ENCODE measurements at regions not wholly inside any gene's neighbourhood (a gene's known extent, or its start where the extent isn't known, plus 50 kb on each side); places are given as distances from the start of the nearest gene placed in this dataset.

DNA sequence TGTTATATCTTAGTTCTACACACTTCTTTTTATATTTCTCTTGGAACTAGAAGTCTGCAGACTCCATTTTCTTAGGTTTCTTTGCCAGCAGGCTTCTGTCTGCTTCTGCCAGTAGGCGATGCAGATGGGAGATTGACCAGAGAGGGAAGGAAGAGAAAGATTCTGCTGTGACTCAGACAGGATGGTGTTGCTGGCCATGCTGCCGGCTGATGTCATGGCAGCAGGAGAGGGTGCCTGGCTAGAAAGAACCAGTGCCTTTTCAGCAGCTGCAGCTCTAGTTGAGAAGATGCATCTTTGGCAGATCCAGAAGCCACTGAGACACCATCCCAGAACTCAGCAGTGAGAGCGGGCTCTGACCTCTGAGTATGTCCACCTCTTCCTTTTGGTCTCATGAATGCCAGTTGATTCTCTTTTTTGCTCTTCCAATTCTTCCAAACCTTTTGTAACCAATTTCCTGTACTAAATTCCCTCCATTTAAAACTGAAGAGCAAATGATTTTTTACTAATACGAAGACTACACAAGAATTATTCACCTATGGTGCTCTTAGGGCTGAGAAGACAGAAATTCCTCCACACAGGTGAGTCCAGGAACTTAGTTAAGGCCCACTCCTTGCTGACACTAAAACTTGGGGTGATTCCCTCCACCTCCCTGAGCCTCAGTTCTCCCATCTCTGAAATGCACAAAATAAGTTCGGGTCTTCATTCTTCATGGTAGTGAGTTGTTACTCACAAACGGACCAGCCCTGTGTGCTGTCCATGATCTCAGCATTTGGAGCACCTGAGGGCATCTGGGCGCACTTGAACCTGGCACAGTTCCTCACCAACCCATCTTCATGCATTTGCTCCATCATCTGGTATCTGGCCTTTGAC lies 200.7 kb downstream of the MYCN start:
- DNase-seq = no peak

DNA sequence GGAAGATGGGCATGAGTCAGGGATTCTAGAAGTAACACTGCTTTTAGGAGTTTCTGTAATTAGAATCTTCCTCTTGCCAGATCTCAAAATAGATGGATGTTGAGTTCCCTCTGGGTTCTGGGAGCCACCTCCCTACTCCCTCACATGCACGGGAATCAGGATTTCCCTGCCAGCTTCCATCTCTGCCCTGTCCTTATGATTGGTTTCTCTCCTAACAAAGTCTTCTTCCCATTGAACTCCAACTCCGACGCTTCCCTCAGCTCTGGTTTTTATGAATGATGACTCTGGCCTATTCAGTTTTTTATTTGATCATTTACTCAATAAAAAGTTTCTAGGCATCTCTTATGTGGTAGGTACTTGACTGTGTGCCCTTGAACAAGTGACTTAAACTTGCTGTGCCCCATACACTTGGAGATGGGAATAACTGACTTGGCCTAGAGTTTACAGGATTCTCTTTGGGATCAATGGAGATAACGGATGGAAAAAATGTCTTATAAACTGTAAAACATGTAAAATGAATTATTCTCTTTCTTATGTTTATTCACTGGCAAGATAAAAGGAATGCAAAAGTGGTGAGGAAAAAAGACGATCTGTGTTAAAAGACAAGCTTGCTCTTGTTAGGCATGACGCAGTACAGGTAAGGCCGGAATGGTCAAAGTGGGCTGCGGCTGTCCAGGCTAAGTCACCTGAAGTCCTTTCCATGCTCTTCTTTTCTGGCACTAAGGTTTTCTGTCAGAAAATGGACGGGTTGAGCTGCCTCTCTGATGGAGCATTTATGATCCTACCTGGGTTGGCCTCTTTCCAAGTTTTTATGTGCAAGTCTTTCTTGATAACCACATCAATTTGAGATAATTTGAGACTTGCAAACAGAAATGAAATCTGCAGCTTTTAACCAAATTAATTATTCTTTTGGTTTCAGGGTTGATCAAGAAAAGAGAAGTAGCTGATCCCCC lies 199.6 kb downstream of the MYCN start:
- no peak for DNase-seq

DNA sequence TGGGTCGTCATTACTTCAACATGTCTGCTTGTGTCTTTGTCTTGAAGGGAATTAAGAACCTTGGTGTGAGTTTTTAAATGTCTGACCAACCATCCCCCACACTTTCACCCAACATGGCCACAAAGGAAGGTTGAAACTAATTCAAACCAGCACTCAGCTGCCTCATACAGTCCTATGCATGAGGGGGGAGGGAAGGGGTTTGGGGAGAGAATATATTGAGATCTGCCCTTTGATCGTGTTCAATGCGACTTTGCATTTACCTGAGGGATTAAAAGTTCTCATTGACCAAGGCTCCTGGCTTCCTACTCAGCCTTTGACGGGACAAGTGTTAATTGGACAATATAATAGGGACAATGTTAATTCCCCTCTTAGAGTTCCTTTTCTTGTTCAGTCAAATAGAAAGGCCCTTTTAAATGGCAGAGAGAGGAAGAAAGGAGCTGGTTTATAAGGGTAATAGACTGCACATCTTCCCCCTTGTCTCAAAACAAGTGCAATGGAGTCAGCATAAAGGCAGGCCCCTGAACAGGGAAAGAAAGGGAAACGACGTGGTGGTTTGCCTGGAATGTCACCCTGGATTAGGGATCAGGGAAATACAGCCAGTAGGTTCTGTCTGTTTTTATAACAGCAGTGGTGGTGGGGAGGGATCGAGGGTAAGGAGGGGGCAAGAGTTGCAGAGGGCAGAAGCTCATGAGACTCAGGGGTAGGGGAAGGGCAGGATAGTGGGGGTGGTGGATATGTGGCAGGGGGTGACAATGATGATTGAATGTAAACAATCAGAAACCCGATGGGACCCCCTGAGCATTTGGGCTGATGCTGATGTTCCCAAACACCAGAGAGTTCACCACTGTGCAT lies 198.7 kb downstream of the MYCN start:
- no peak for DNase-seq

DNA sequence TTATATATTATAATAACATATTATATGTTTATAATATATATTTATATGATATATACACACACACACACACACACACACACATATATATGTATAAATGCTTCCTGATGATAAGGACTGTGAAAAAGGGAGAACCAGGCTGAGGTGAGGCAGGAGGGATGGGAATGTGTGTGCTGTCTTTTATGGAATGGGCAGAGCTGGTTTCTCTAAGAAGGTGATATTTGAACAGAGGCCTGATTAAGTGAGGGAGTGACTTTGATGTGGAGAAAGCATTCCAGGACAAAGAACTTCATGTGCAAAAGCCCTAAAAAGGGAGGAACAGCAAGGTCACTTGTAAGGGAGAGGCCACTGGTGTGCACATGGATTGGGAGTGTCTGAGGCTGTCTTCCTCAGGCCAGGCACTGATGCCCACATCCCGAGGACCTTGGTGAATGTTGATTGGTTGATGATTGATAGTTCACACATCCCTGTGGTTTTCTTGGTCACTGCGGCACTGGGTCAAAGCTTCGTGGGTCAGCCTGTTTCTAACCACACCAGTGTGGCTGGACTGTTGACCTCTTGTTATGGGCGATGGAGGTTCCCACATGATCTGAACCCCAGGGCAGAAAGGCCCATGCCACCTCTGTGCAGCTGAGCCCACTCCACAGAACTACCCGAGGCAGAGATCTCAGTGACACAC lies 196.9 kb downstream of the MYCN start:
- no peak for DNase-seq

DNA sequence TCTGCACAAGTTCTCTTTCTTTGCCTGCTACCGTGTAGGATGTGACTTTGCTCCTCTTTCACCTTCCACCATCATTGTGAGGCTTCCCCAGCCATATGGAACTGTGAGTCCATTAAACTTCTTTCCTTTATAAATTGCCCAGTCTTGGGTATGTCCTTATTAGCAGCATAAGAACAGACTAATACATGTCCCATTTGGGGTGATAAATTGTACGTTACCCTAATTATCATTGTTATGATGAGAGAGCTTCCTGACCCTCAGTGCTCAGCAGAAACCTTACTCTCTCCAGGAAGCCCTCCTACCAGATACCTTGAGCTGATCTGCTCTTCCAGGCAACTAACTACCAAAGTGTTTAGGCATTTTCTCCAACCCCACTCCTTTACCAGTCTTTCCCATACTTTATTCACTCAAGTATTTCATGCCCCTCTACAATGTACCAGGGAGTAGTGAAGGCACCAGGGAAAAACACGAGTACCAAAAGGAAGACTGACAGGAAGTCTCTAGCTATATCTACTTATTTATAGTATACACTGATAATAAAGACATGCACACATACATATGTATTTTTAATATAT lies 196.2 kb downstream of the MYCN start:
- DNase-seq = no peak

DNA sequence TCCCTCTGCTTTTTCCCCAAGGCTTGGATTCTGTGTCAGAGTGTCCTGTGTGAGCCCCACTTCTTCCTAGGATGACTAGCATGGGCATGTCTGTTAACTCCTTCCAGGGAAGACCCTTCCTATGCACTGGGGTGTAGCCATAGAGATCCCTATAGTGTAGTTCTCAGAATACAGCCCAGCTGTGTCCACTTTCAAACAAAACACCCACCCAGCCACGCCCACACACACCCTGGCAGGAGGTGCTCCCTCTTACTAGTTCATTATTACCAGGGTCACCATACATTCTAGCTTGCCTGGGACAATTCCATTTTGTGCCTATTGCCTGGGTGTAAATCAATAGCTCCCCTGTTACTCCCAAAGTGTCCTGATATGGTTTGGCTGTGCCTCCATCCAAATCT lies 195.6 kb downstream of the MYCN start:
- no peak for DNase-seq

DNA sequence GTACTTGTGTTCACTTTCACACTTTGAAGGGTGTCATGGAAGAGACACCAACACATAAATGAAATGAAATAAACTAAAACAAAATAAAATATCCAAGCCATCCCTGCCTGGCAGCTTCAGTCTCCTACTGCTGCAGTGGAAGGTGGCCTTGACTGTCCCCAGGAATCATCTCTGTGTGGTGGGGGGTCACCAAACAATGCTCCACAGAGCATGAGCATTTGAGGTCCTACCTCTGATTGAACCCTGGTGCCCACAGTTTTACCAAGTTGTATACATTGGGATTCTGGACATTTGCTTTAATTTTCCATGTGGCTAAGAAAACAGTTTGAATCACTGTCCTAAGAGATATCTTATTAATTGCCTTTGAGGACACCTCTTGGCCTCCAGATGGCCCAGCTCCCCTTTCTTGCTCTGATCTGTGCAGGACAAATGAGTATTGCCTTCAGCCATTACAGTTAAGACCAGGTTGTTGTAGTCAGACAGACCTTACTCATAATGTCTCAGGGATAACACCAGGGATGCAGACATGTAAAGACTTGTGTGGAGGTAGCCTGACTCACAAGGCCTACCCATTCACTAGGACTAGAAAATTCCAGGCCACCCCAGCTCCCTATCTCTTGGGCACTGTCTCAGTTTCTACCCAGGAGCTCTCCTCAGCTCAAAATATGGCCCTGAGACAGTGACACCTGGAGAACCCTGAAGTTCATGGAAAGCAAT lies 195.0 kb downstream of the MYCN start:
- no peak for DNase-seq

DNA sequence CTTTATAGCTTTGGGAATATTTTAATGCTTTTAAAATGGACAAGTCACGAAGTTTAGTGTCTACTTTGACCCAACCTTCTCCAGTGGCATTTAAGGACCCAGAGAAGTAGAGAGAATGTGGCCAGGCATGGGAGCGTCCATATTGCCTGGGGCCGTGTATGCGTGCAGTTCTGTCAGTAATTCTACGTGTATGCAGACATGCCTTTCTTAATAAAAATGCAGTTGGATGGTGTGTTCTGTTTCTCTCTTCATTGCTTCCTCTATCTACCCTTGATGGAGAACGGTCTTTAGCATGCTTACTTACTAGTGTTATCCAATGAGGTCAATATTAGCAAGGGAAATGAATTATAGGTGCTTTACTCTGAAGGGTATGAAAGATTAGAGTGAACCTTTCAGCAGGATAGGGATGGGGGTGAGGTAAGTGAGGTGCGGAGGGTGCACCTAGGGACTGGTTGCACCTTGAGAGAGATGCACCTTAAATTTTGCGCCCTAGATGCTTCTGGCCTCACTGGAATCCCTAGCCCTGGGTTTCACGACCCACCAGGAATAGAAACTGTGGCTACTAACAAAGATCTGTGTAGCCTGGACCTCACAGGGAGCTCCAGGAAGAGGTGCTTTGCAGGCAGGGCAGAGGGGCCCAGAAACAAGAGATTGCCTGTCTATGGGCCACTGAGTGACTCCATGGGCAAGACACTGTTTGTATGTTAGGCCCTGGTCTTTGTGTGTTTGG lies 194.3 kb downstream of the MYCN start:
- DNase-seq = no peak

DNA sequence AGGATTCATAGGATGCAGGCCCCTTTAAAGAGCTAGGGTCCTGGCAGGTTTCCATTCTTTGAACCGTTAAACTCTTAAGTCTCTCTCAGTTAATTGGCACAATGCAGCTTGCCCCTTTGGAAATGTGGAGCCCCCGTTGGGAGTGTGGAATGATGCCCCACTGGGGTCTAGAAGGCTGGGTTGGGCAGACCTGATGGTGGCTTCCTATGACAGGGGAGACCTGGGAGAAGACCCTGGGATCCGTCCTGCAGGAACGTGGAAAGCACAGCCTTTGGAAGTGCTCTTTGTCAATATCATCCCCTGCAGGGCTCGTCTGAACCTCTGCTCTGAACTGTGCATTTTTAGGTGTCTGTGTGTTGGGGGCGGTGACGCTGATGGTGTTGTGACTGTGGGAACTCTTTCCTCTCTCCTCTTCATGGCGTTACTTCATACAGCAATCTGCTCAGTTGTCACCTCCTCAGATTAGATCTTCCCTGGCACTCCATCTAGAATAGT lies 190.6 kb downstream of the MYCN start:
- no peak for DNase-seq

DNA sequence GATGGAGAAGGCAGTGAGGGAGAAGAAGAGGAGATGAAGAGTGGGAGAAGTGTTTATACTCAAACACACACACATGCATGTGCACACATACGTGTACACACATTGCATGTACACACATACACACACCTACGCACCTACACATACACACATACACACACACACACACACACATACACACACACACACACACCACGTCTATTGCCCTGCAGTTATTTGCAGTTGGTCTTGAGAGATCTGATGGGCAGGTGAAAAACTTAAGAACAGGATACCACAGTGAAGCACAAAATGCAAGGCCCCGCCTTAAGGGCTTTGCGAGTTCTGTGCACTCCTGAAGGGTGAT lies 190.2 kb downstream of the MYCN start:
- DNase-seq = no peak

DNA sequence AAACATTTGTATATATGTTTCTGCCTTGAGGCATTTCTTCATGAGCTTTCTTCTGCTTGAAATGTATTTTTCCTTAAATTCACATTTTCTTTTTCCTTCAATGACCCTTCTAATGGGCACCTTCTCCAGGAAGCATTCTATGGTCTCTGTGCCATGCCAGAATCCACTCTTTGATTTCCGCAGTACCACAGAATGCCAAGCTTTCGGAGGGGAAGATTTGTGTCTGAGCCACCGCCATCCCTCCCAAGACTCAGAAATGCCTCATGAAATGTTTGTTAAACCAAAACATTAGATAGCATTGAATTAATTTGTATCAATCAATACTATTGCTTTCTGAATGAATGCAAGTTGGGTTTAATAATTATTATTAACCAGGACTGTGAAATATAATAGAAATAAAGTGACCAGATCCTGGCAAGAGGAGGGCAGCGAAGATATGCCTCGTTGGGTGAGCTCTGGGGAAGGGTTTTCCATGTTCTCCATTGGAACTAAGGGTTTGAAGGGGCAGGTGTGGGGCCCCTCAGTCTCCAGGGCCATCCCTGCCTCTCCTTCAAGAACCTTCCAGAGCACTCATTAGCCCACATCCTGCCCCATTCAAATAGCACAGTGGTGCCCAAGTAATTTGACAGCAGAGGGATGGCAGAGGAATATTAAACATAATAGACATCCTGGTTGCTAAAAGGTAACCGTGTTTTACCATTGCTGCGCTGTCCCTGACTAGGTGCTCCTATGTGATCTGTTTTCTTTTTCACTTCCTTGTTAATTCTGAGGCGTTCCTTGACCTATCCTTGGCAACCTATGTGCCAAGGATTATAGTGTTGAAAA lies 189.6 kb downstream of the MYCN start:
- no peak for DNase-seq

DNA sequence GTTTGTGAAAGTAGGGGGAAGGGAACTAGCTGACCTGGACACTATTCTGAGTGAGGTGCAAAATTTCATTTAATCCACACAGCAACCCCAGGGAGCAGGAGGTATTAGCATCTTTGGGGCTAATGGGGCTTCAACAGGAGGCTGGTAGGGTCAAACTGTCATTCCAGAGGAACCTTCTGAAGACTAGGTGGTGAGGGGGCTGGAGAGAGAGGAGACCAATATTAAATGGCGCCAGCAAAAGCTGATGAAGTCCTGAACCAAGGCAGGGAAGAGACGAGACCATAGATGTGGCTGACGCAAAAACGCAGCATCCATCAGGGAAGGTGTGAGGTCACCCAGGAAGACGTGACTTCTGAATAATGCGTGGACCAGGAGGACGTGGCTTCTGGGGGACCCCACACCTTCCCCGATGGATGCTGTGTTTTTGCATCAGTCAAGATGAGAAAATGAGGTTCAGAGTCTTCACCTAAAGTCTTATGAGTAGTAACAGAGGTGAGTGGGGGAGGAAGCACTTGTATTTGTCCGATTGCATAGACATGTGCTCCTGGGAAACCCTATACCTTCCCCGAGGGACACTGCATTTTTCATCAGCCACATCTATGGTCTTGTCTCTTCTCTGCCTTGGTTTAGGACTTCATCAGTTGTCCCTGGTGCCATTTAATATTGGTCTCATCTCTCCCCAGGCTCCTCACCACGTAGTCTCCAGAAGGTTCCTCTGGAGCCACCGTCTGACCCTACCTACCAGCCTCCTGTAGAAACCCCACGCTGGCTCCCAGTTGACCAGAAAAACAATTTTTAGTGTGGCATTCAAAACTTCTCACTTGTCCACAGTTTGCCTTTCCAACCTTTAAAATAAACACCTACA lies 188.6 kb downstream of the MYCN start:
- DNase-seq = no peak

DNA sequence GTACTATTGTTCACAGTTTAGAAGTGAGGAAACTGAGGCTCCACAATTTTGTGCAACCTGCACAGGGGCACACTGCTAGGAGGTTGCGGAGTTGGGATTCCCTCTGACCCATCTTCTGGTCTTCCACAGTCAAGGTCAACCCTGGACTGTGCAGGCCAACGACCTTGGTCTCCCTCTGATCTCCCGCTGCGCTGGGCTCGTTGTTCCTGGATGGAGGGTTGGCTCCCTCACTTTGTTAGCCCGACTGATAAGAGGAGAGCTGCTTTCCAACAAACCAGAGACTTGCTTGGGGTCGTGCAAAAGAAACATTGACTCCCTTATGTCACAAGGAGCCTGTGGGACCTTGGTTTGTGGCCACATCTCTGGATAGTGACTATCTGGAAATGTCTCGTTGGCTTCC lies 187.6 kb downstream of the MYCN start:
- no peak for DNase-seq

DNA sequence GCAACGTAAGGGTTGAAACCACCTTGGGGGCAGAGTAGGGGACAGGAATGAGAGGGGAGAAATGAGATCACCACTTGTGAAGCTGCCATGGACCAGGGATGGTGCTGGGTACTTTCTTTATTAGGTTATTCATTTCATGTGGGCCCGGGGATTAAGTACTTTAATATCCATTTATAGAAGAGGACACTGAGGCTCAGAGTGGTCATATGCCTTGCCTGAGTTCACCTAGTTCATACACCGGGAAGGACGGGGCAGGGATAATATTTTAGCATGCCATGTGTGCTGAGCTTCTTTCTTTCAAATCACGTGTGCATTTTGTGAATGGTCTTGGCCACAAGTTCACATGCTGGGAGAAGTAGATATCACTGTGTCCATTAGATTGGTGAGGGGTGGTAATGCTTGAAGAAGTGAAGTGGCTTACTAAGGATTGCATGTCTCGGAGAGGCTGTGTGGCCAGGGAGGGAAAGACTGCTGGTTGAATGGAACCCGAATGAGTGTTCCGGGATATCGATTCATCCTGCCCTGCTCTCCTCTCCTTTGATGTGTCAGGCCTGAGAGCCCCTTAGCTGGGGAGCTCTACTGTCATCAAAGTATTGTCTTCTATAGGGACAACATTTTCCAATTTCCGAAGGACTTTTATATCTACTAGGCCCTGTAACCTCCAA lies 187.1 kb downstream of the MYCN start:
- DNase-seq = no peak

DNA sequence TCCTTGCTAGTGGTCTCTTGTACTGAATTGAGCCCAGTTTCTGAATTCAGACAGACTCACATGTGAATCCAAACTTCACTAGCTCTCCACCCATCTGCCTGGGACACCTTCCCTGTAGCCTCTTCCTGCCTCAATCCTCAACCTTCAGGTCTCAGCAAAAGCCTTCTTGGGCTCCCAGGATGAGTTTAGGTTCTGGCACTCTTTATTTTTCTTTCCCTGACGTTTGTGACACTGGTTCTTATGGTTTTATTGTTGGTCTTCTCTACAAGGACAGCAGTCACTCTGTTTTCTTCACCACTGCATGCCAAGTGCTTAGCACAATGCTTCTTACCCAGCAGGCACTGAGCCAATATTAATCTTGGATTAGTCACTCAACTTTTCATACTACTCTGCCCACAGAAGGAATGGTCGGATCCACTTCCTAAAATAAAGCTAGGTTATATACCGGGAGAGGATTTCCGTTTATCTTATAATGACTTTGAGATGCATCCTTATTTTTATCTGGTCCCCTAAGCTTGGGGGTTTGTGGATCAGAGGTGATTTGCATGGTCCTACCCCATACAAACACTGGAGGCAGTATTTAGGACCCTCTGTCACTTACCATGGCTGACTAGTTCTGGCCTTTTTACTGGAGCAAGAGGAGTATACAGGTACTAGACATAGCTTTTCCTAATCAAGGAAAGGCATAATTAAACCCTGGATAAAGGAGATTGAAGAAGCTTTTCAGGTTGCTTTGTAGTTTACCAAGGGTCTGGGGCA lies 186.3 kb downstream of the MYCN start:
- no peak for DNase-seq

DNA sequence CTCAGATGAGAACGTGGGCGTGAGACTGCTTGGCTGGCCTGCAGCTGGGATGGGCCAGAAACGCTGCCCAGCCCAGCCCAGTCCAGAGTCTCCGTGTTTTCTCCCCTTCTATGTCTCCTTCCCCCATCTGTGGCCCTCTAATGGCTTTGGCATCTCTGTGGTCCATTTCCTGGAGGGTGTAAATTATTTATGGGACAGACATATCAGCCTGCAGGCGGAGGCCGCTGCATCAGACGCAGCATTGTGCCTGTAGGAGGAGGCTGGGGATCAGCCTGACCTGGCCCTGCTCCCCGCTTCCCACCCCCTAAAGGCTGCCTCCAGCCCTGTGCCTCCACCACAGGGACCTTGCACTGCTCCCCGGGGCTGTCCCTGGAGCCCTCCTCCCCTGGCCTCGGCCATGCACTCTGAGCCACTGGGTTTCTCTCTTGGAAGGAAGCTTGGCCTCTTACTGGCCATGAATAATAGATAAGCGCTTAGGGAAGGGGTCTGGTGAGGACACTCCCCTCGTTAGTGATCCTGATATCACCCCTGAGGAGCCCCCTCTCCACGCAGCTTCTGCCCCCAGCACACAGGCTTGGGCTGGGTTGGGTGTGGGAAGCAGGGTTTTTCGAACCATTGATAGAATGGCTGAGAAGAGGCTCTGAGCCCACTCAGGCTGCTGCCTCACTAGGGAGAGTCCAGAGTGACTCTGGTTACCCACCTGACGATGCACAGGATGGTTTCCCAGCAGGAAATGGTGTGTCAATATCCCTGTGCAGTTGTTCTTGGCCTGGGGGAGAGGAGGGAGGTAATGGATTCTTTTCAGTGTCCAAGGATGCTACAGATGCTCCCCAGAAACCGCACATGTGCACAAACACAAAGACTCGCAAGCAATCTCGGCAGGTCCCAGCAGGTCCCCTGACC lies 185.5 kb downstream of the MYCN start:
- no peak for DNase-seq
